Hepatocyte (in vitro differentiated cells): ENCODE measurements at regions not wholly inside any gene's neighbourhood (a gene's known extent, or its start where the extent isn't known, plus 50 kb on each side); places are given as distances from the start of the nearest gene placed in this dataset.

ENCODE experiments used
- DNase-seq: peaks from one replicate; pipeline ENCODE4 v3.0.0-alpha.2; 2016; ENCODE audit warnings: low spot score
- H2AFZ ChIP-seq: fragments of 200-600 bp; sonication (generic); 2 replicates; pipeline ENCODE4 v1.6.0; 2016; ENCODE audit warnings: antibody characterized with exemption, mild to moderate bottlenecking
- H3K27ac ChIP-seq: fragments of 200-600 bp; sonication (generic); 2 replicates; pipeline ENCODE4 v1.5.1; 2016; ENCODE audit warnings: mild to moderate bottlenecking
- H3K27me3 ChIP-seq: fragments of 200-600 bp; sonication (generic); 2 replicates; pipeline ENCODE4 v1.6.1; 2016
- H3K36me3 ChIP-seq: fragments of 200-600 bp; sonication (generic); replicated peaks from 2 replicates; pipeline ENCODE4 v1.5.1; 2016; ENCODE audit warnings: low read depth; ENCODE audit not compliant: insufficient read depth
- H3K4me1 ChIP-seq: fragments of 200-600 bp; sonication (generic); 2 replicates; pipeline ENCODE4 v1.5.1; 2016; ENCODE audit warnings: mild to moderate bottlenecking, moderate library complexity; ENCODE audit not compliant: insufficient read depth
- H3K4me2 ChIP-seq: fragments of 200-600 bp; sonication (generic); 2 replicates; pipeline ENCODE4 v1.6.0; 2016
- H3K4me3 ChIP-seq: fragments of 200-600 bp; sonication (generic); 2 replicates; pipeline ENCODE4 v1.5.1; 2016; ENCODE audit warnings: mild to moderate bottlenecking
- H3K79me2 ChIP-seq: fragments of 200-600 bp; sonication (generic); 2 replicates; pipeline ENCODE4 v1.6.0; 2017; ENCODE audit warnings: mild to moderate bottlenecking
- H3K9me2 ChIP-seq: fragments of 200-600 bp; sonication (generic); replicated peaks from 2 replicates; pipeline ENCODE4 v1.6.0; 2017; ENCODE audit warnings: mild to moderate bottlenecking; ENCODE audit not compliant: insufficient read depth
- H3K9me3 ChIP-seq: fragments of 200-600 bp; sonication (generic); 2 replicates; pipeline ENCODE4 v1.5.1; 2016; ENCODE audit warnings: low read depth, mild to moderate bottlenecking
- H4K20me1 ChIP-seq: fragments of 200-600 bp; sonication (generic); 2 replicates; pipeline ENCODE4 v1.6.0; 2016; ENCODE audit warnings: mild to moderate bottlenecking; ENCODE audit not compliant: insufficient read depth, poor library complexity, severe bottlenecking
- CTCF ChIP-seq: fragments of 200-600 bp; sonication (generic); IDR thresholded peaks from 2 replicates; pipeline ENCODE4 v1.5.1; 2016; ENCODE audit warnings: antibody characterized with exemption, mild to moderate bottlenecking; ENCODE audit not compliant: poor library complexity
- EZH2 ChIP-seq: fragments of 200-600 bp; sonication (generic); IDR thresholded peaks from 2 replicates; pipeline ENCODE4 v1.6.1; 2016; ENCODE audit warnings: antibody characterized with exemption, mild to moderate bottlenecking, borderline replicate concordance
- EZH2phosphoT487 ChIP-seq: fragments of 200-600 bp; sonication (generic); IDR thresholded peaks from one replicate; pipeline ENCODE4 v1.6.1; 2018; ENCODE audit warnings: antibody characterized with exemption, mild to moderate bottlenecking, low read depth, moderate library complexity; ENCODE audit not compliant: unreplicated experiment, severe bottlenecking
- WGBS: methylation state at CpG from one replicate; pipeline ENCODE4 v1.1.6; 2016; ENCODE audit warnings: low lambda C conversion rate; ENCODE audit errors: missing lambda C conversion rate; 5-methylcytosine and 5-hydroxymethylcytosine counted together

GRCh38 chr7:52465216-52465615 lies 570.2 kb upstream of the POM121L12 start:
- Histone ChIP-seq H3K27ac (no peak overlapping the region), H3K79me2 (no peaks in the 10 kb centered on the region), H2AFZ (no peak overlapping the region), H3K9me3 (no peaks in the 10 kb centered on the region), H3K4me1 (no peaks in the 10 kb centered on the region), H3K4me2 (no peak overlapping the region), H3K27me3 (no peaks in the 10 kb centered on the region), H3K4me3 (no peak overlapping the region), H3K36me3 (no peaks in the 10 kb centered on the region), H4K20me1 (no peaks in the 10 kb centered on the region), H3K9me2 (no peaks in the 10 kb centered on the region)
- TF ChIP-seq EZH2 (no peak), EZH2phosphoT487 (no peak), CTCF (no peak)
- WGBS = 63% methylated on average over 1 of the region's 1 CpG
- DNase-seq = no peak

GRCh38 chr7:52463341-52463740 lies 572.1 kb upstream of the POM121L12 start:
- 85% methylated on average over 3 of the region's 3 CpGs for WGBS
- Histone ChIP-seq H4K20me1 (no peaks in the 10 kb centered on the region), H3K4me1 (no peaks in the 10 kb centered on the region), H3K9me2 (no peaks in the 10 kb centered on the region), H3K4me2 (no peak overlapping the region), H3K27me3 (no peaks in the 10 kb centered on the region), H3K36me3 (no peaks in the 10 kb centered on the region), H3K9me3 (no peaks in the 10 kb centered on the region), H2AFZ (no peak overlapping the region), H3K27ac (no peak overlapping the region), H3K79me2 (no peaks in the 10 kb centered on the region), H3K4me3 (no peak overlapping the region)
- TF ChIP-seq EZH2 (no peak), EZH2phosphoT487 (no peak), CTCF (no peak)
- DNase-seq = no peak

- no peaks in the 10 kb centered on the region for H3K9me2 ChIP-seq
- no peaks in the 10 kb centered on the region for H3K27me3 ChIP-seq
- H3K4me2 ChIP-seq = no peak overlapping the region
- no peaks in the 10 kb centered on the region for H3K36me3 ChIP-seq
- H3K9me3 ChIP-seq = no peaks in the 10 kb centered on the region
- H3K4me1 ChIP-seq = no peaks in the 10 kb centered on the region
- no peak for DNase-seq
- H2AFZ ChIP-seq = no peak overlapping the region
- no peak overlapping the region for H3K27ac ChIP-seq
- H4K20me1 ChIP-seq = no peaks in the 10 kb centered on the region
- no peak overlapping the region for H3K4me3 ChIP-seq
- TF ChIP-seq CTCF (no peak), EZH2 (no peak), EZH2phosphoT487 (no peak)
- WGBS = 95% methylated on average over 3 of the region's 3 CpGs
- no peaks in the 10 kb centered on the region for H3K79me2 ChIP-seq
Observed at GRCh38 chr7:52462474-52462873, 573.0 kb upstream of the POM121L12 start.

GRCh38 chr7:52455571-52455970 lies 579.9 kb upstream of the POM121L12 start:
- WGBS = 95% methylated on average over 8 of the region's 8 CpGs
- no peaks in the 10 kb centered on the region for H4K20me1 ChIP-seq
- H3K4me1 ChIP-seq = no peaks in the 10 kb centered on the region
- H3K79me2 ChIP-seq = no peaks in the 10 kb centered on the region
- no peak overlapping the region for H3K27ac ChIP-seq
- DNase-seq = no peak
- TF ChIP-seq CTCF (no peak), EZH2phosphoT487 (no peak), EZH2 (no peak)
- H3K4me2 ChIP-seq = no peak overlapping the region
- no peaks in the 10 kb centered on the region for H3K36me3 ChIP-seq
- no peak overlapping the region for H2AFZ ChIP-seq
- H3K9me3 ChIP-seq = no peaks in the 10 kb centered on the region
- H3K4me3 ChIP-seq = no peak overlapping the region
- no peaks in the 10 kb centered on the region for H3K27me3 ChIP-seq
- H3K9me2 ChIP-seq = no peaks in the 10 kb centered on the region
